G401 (cell line): ENCODE measurements at regions not wholly inside any gene's neighbourhood (a gene's known extent, or its start where the extent isn't known, plus 50 kb on each side); places are given as distances from the start of the nearest gene placed in this dataset.
"Not testable (repeated sequence)": the region's sequence is repeated elsewhere in the genome, so short reads cannot be mapped to it uniquely, and the experiment has no call there.

Source experiments
- DNase-seq: peaks from one replicate; pipeline ENCODE4 v3.0.0-alpha.2; 2015; ENCODE audit warnings: low spot score
- in situ Hi-C: cut with HindIII; loops from 2 replicates; pipeline ENCODE4 v1.10.0; 2016; ENCODE audit warnings: low sequenced_read_pairs, mixed read lengths

DNA sequence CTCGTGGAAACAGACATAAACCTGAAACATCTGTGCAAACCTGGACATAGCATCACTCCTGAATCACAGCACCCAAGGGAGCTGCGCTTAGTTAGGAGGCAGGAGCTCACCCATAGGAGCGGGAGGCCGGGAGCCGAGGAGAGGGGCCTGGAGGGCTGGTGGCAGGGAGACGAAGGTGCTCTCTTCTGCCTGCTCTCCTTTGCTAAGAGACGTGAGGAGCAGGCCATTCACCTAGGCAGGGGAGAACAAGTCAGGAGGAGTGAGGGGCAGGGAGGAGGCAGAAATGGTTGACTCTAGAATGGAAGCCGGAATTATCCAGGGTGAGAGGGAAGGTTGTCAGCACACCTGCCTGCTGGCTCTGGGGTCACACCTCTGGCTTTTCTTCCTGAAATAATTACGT lies 398.4 kb upstream of the IRX2 start:
- DNase-seq: no peak
- in situ Hi-C loops: no loop called here

DNA sequence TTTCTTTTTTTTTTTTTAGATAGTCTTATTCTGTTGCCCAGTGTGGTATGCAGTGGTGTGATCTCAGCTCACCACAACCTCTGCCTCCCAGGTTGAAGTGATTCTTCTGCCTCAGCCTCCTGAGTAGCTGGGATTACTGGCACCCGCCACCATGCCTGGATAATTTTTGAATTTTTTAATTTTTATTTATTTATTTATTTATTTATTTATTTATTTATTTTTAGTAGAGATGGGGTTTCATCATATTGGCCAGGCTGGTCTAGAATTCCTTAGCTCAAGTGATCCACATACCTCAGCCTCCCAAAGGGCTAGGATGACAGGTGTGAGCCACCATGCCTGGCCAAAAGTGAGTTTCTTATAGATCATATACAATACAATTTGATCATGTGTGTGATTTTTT lies 395.9 kb upstream of the IRX2 start:
- DNase-seq, in situ Hi-C loops: not testable (repeated sequence)

DNA sequence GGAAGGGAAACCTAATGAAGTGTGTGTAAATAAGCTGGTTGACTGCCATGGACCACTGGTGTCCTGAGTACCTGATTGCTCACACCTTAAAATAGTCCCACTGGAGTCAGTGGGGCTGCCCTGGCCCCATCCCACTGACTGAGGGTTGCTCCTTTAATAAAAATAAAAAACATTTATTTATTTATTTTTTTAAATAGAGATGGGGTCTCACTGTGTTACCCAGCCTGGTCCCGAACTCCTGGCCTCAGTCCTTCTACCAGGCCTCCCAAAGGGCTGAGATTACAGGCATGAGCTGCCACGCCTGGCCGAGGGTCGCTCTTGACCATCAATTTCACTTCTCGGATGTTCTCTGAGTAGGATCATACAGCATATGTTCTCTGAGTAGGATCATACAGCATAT lies 394.2 kb upstream of the IRX2 start:
- in situ Hi-C loops: no loop called here
- no peak for DNase-seq

DNA sequence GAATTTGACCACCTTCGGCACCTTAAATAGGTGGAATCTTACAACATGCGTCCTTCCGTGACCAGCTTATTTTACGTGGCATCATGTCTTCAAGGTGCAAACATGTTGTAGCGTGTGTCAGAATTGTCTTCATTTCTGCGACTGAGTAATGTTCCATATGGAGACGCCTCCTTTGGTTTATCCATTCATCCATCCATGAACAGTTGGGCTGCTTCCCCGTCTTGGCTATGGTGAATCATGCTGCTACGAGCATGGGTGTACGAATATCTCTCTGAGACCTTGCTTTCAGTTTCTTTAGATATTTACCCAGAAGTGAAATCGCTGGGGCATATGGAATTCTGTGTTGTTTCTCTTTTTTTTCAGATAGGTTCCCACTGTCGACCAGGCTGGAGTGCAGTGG lies 391.9 kb upstream of the IRX2 start:
- DNase-seq: no peak
- in situ Hi-C loops: no loop called here

DNA sequence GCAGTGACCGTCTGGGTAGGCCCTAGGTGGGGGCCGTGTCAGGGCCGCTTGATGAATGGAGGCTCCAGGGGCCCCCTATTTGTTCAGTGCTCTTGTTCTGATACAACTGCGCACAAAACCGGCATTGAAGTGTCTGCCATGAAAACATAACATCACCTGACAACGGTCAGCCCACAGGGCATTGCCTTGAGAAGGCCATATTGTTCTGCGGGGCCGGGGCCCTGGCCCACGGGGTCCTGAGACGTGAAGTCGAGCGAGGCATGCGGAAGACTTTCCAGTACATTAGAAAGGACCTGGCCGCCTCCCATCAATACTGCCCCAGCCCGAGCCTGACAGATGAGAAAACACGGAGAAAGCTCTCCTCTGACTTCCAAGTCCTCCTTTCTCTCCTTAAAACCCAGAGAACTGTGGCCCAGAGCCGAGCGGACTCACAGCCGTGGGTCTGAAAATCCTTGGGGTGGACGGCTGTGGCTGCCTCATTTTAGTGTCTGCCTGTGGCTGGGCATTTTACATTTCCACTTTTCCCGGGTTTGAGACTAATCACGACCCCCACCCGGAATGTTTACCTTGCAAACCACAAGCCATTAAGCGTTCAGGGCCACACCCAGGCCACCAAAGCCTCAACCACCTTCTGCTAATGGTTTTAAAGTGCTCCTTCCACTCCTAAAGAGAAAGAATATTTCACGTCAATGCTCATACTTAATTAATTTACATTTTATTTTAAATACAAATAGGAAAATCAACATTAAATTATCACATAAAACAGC lies 391.0 kb upstream of the IRX2 start:
- in situ Hi-C loops: no loop called here
- no peak for DNase-seq

DNA sequence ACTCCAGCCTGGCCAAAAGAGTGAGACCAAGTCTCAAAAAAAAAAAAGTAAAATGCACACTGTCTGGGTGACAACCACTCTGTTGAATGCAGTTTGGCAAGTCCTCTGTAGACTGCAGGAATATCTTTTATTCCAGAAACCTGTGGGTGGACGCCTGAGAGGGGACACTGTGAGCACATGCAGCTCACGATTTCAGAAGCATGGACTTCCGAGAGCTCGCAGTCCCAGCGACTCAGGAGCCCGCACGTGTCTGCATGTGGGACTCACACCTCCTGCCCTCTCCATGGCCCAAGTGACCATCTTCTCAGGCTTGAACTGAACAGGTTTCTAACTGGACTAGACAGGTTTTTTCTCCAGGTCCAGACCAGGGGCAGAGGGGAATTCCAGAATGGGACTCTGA lies 388.6 kb upstream of the IRX2 start:
- DNase-seq: no peak
- in situ Hi-C loops: no loop called here

DNA sequence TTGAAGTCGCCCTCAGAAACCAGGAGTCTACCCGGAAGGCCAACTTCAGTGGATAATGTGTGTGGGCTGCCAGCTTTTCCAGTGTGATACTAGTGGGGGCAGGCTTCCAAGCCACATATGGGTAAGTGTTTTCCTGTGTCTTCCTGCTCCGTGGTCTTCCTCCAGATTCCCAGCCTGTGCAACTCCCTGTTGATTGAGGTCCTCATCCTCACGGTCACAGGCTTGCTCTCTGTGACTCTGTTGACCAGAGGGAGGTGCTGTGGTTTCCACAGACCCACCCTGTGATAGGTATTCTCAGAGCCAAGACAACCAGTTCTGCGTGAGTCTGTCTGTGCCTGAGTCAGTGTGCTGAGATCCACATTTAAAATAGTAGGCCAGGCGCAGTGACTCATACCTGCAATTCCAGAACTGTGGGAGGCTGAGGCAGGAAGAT lies 388.0 kb upstream of the IRX2 start:
- DNase-seq: no peak
- in situ Hi-C loops: no loop called here

DNA sequence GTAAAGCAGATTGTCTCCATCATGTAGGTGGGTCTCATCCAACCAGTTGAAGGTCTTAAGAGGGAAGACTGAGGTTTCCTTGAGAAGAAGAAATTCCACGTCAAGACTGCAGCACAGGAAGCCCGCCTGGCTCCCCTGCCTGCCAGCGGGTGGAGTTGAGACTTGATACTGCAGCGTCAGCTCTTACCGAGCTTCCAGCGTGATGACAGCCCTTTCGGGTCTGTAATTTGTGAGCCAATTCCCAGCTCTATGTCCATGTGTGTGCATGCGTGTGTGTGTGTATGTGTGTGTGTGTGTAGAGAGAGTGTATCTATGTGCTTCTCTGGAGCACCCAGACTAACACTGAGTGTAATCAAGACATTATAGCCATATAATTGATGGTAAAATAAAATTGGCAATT lies 379.7 kb upstream of the IRX2 start:
- no peak for DNase-seq
- in situ Hi-C loops: no loop called here

DNA sequence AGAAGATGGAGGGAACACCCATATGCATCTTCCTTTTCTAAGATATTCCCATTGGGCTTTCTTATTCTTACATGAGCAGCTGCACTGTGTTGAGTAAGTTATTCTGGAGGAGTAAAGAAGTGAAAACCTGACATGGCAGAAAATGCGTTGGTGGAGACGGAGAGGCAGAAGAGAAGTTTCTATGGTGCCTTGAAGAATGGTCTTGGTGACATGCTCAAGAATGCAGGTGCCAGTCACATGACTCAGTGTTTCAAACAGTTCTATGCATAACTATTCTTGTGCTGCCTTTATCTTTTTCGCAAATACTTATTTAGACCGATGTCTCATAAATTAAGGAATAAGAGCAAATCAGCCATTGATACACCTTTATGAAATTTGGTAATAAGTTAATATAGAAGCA lies 377.8 kb upstream of the IRX2 start:
- no peak for DNase-seq
- in situ Hi-C loops: no loop called here

DNA sequence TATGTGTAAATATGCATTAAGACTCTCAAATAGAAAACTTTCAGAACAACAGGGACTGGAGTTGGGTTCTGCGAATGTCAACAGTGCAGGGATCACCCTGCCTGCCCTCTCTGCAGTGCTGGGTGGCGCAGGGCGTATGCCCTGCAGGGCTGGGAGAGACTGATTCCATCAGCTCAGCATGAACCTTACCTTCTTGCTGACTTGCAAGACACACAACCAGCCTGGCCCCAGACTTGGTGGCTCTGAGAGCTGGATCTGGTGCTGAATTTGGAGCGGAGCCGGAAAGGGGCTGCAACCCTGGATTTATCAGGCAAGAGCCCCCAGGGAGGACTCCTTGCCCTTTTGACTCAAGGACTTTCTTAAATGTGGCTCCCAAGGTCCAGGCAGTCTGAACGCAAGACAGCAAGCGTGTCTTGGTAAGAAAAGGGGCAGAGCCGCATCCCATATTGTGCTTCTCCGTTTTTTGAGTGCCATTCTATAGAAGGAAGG lies 376.0 kb upstream of the IRX2 start:
- DNase-seq: no peak
- in situ Hi-C loops: no loop called here

DNA sequence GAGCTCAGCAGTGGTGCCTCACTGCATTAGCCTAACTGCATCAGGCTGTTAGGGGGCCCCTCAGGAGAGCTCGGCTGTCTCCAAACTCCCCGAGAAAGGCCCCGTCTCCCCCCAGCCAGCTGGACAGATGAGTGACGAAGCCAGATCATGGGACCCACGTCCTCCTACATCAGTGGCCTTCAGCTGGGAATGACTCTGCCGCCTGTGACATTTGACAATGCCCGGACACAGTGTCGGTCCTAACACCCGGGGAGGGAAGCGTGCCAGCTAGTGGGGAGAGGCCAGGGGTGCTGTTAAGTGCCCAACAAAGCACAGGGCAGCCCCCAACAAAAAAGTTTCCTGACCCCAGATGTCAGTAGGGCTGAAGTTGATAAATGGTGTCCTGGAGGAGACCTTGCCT lies 375.2 kb upstream of the IRX2 start:
- DNase-seq: no peak
- in situ Hi-C loops: no loop called here

DNA sequence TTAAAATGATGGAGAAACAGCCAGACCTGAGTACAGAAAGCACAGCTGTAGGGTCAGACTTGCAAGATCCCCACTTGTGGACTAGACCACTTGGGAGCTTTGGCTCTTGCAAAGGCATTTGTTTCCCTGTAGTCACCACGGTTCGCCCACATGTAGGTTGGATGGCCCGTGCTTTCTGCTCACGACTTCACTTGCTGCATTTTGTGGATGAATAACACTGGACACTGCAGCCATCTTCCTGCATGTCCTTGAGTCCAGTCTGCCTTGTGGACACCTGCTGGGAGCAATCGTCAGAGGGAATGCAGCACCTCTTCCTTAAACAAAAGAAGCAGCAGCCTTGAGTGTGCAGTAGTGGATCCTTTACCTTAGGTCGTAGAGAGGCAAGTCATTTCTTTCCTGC lies 372.9 kb upstream of the IRX2 start:
- no peak for DNase-seq
- in situ Hi-C loops: no loop called here

DNA sequence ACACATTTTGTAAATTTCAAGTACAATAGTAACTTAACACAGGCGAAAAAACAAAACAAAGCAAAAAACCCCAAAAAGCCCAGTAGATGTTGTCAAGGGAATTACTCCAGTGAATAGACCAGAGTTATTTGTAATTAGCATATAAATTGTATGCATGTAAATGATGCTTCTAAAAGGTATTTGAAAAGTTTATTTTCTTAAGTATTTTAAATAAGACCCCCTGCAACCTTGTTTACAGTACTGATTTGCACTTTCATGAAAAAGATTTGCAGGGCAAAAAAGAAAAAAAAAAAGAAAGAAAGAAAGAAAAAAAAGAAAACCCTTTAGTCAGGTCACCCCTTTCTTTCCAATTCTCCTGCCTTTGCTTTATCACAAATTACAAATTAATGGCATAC lies 372.3 kb upstream of the IRX2 start:
- DNase-seq: no peak
- in situ Hi-C loops: no loop called here

DNA sequence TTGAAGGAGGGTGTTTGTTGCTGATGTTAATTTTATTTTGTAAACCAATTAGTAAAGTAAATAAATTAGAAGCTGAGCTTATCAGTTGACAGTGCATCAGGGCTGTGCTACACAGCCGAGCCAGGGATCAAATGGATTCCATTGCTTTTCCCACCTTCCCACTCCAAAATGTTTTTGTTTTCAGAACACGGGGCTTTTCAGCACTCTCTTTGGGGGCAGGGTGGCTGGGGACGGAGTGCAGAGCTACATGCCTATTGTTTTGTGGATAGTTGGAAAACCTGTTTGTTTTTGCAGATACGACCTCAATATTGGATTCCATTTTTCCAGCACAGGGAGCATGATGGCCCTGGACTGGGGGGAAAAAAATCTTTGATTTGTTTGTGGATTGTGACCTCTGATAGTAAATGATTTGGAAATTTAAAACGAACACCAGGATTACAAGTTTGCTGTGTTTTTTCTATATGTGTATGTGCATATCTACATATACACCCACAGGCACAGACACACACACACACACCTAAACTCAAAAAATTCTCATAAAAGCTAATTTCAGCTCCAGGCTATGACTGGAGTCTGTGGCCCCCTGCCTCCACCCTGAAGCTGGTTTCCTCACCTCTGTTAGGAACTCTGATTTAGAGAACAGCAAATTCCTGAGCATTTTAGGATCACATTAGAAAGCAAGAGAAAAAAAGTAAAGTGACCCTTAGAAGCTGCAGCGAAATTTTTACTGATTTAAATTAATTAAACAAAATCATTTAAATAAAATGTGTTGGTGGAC lies 371.7 kb upstream of the IRX2 start:
- in situ Hi-C loops: no loop called here

DNA sequence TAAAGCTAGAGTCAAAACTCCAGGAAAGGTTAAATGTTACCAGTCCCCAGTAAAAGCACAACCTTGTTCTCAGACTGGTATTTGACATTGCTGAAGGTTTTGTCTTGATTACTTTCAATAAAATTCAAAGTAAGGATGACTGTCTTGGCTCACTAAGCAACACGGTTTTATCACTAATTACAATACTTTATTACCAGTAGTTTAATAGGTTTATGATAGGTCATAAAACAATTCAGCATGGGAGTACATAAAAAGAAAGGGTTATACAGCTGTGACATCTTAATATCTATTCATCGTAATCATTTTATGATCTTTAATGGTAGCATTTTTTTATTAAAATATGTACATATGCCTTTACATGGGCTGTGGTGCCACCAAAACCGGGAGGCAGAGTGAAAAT lies 370.7 kb upstream of the IRX2 start:
- DNase-seq: no peak
- in situ Hi-C loops: no loop called here

More for the DNA sequence above, 371.7 kb upstream of the IRX2 start:
- no peak for DNase-seq

DNA sequence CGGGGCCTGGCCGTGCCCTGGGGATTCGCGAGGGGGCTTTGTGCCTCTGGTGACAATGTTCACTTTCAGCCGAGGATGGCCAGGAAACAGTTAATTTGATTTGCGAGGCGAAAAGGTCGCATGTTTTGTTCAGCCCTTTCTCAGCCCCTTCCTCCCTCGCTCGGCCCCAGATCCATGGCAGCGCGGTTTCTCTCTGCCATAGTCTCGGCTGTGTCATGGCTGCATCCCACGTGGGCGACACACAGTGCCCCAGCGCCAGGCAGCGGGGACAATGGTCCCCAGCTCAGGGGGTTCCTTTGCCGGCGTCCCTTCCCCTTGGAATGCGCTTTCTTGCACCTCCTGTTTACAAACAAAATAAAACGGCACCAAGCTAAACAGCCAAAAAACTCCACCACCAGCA lies 370.3 kb upstream of the IRX2 start:
- in situ Hi-C loops: no loop called here
- DNase-seq: no peak

DNA sequence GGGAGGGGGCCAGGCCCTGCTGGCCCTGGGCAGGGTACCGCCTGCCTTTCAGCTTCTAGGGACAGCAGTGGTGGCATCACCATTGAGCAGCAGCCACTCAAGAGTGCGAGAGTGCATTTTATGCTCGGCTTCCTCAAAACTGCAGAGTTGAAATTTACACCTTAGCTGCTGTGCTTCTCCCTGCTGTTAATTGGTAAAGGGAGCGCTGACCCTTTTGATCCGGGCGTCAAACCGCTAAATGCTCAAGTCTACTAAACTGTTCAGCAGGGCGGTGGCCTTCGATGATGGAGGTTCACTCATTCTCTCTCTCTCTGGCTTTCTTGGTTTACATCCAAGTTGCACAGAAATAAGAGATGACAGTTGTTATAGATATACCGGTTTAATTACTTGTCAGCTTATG lies 368.6 kb upstream of the IRX2 start:
- DNase-seq: no peak
- in situ Hi-C loops: no loop called here

DNA sequence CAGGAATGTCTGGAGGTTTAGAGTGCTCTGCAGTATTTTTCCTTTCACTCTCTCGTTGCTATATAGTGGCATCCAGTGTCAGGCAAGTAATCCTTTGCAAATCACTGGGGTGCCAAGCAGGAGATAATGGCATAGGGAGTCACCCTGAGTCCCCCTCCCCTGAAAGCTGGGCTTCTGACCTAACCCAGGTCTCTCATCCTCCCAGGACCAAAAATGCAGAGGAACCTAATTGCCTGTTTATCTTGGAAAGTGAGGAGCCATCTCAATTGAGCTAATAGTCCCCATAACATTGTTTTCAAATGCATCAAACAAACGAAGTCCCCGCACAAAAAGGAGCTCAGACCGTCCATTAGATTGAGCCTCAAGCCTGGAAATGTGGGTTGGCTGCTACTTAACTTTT lies 368.0 kb upstream of the IRX2 start:
- in situ Hi-C loops: no loop called here
- no peak for DNase-seq

DNA sequence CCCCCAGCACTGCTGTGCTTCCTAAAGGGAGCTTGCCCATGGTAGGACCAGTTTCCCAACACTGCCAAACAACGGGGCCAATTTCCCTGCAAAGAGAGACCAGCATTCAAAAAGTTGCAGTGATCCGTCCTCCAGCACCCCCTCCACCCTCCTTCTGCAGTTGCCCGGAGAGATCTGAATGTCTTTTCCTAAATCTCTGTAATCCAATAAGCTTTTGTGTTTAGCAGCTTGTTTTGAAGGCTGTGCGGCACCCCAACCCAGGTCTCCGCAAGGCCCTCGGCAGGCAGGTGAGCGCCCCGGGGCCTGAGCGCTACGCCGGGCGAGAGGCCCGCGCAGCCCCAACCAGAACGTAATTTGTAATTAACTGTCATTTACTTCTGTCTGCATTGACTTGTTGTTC lies 366.9 kb upstream of the IRX2 start:
- DNase-seq: no peak
- in situ Hi-C loops: no loop called here

DNA sequence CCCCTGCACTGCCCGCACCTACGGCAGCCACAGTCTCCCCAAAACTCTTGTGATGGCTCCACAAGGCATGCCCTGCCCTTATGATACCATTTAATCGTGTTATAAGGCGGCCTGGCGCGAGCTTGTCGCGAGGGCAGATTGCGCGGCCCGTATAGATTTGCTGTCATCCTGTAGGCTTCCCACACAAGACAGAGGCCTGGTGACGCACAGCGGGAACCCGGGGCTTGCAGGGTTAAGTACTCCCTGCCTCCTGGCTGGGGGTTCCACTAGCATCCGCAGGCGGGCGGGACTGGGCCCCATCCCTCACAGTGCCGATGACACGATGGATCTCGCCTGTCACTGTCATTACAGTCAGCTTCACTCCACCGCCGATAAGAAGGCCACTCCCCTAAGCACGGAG lies 364.9 kb upstream of the IRX2 start:
- no peak for DNase-seq
- in situ Hi-C loops: no loop called here

DNA sequence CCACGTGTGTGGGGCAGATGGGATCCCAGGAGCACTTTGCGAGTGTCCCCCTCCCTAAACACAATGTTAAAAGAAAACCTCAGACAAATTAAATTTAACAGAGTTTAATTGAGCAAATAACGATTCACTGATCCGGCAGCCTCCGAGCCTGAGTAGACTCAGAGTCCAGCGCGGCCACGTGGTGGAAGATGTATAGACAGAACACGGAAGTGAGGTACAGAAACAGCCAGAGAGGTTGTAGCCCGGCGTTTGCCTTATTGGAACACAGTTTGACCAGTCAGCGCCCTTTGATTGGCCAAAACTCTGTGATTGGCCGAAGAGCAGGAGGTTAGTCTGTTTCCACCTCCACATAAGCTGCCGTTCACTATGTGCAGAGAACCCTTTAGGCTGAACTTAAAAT lies 363.0 kb upstream of the IRX2 start:
- in situ Hi-C loops: no loop called here
- DNase-seq: no peak
